Endothelial cell of umbilical vein (primary cell): ENCODE measurements at regions not wholly inside any gene's neighbourhood (a gene's known extent, or its start where the extent isn't known, plus 50 kb on each side); places are given as distances from the start of the nearest gene placed in this dataset.

ENCODE experiments used
- BruUV-seq: library from RNA; stranded (reverse); fragments of 400-500 nt; replicated peaks from 2 replicates; lab custom pipeline; 2021; lab: Mats Ljungman, UMichigan
- CTCF ChIA-PET: fragments of 300-600, 350-600 bp; sonication (Branson Sonifier 250); formaldehyde crosslinking; loops from one replicate; lab custom pipeline; 2021; ENCODE audit warnings: antibody characterized with exemption, inconsistent platforms; lab: Charles Lee
- POLR2A ChIA-PET: fragments of 300-600, 350-600 bp; sonication (Branson Sonifier 250); formaldehyde crosslinking; loops from one replicate; lab custom pipeline; 2021; ENCODE audit warnings: antibody characterized with exemption, inconsistent platforms; lab: Charles Lee
- DNase-seq: peaks from one replicate; pipeline ENCODE4 v3.0.0-alpha.2; 2011; ENCODE audit warnings: low read depth, low spot score
- FAIRE-seq: peaks from 2 replicates; lab custom pipeline; 2011; peaks lifted over from hg19 to GRCh38; lab: Jason Lieb, UNC
- H2AFZ ChIP-seq: 2 replicates; pipeline ENCODE4 v1.6.0; 2012; ENCODE audit warnings: low read depth, low read length, control low read depth, inconsistent platforms
- H3K27ac ChIP-seq: 2 replicates; pipeline ENCODE4 v1.5.1; 2011; ENCODE audit warnings: low read depth, mild to moderate bottlenecking, control low read depth, low read length, moderate library complexity; ENCODE audit not compliant: insufficient read depth
- H3K27me3 ChIP-seq, 2 experiments: 2 replicates each; pipeline versions ENCODE4 v1.6.0 to v1.6.1; 2011; ENCODE audit warnings: low read length in 2 of 2, mixed read lengths in 1 of 2; ENCODE audit not compliant: control insufficient read depth in 2 of 2, insufficient read depth in 2 of 2
- H3K36me3 ChIP-seq, 2 experiments: 2 replicates in 1 of 2; 3 replicates in 1 of 2; pipeline ENCODE4 v1.5.1; 2011; ENCODE audit warnings: low read length in 2 of 2, mild to moderate bottlenecking in 1 of 2, moderate library complexity in 1 of 2; ENCODE audit not compliant: control insufficient read depth in 2 of 2, insufficient read depth in 2 of 2; ENCODE audit errors: extremely low read depth in 1 of 2
- H3K4me1 ChIP-seq: 3 replicates; pipeline ENCODE4 v1.5.1; 2011; ENCODE audit warnings: mild to moderate bottlenecking, low read length; ENCODE audit not compliant: control insufficient read depth, insufficient read depth; ENCODE audit errors: extremely low read depth
- H3K4me2 ChIP-seq: 2 replicates; pipeline ENCODE4 v1.6.1; 2011; ENCODE audit warnings: low read length, control low read depth, mixed read lengths; ENCODE audit not compliant: insufficient read depth
- H3K4me3 ChIP-seq, 3 experiments: fragments of 200-600 bp in 1 of 3; sonication (generic), shearing (Covaris generic) in 1 of 3; replicated peaks in 1 of 3; 2 replicates each; pipeline ENCODE4 v1.5.1; 2011 to 2016; ENCODE audit warnings: control low read depth in 3 of 3, low read length in 3 of 3, mild to moderate bottlenecking in 2 of 3, inconsistent platforms in 1 of 3, low read depth in 1 of 3, moderate library complexity in 1 of 3; ENCODE audit not compliant: insufficient read depth in 1 of 3
- H3K79me2 ChIP-seq: 2 replicates; pipeline ENCODE4 v1.6.0; 2012; ENCODE audit warnings: low read length, inconsistent platforms; ENCODE audit not compliant: control insufficient read depth, insufficient read depth
- H3K9ac ChIP-seq: replicated peaks from 2 replicates; pipeline ENCODE3; 2011; ENCODE audit warnings: low read length, control low read depth; ENCODE audit not compliant: insufficient read depth; ENCODE audit errors: extremely low read depth
- H3K9me1 ChIP-seq: replicated peaks from 3 replicates; pipeline ENCODE4 v1.6.0; 2011; ENCODE audit warnings: mild to moderate bottlenecking, low read length; ENCODE audit not compliant: control insufficient read depth, insufficient read depth; ENCODE audit errors: extremely low read depth
- H3K9me3 ChIP-seq: replicated peaks from 2 replicates; pipeline ENCODE4 v1.5.1; 2012; ENCODE audit warnings: low read length, inconsistent platforms; ENCODE audit not compliant: control insufficient read depth, insufficient read depth
- H4K20me1 ChIP-seq: replicated peaks from 2 replicates; pipeline ENCODE3; 2011; ENCODE audit warnings: mild to moderate bottlenecking, low read length; ENCODE audit not compliant: control insufficient read depth, insufficient read depth; ENCODE audit errors: extremely low read depth
- CTCF ChIP-seq, 2 donors: IDR thresholded peaks; 1 replicate in 1 of 2; 2 replicates in 1 of 2; pipeline ENCODE4 v1.5.1; 2011; ENCODE audit warnings: low read length in 2 of 2, mild to moderate bottlenecking in 2 of 2, moderate library complexity in 2 of 2, control low read depth in 1 of 2, inconsistent platforms in 1 of 2, low read depth in 1 of 2; ENCODE audit not compliant: insufficient read depth in 1 of 2; ENCODE audit errors: extremely low read depth in 1 of 2
- EZH2 ChIP-seq: IDR thresholded peaks from 2 replicates; pipeline ENCODE4 v1.6.1; 2012; ENCODE audit warnings: borderline replicate concordance, low read depth, mild to moderate bottlenecking, moderate library complexity, low read length, inconsistent platforms; ENCODE audit not compliant: severe bottlenecking
- FOS ChIP-seq: IDR thresholded peaks from 2 replicates; pipeline ENCODE4 v1.6.1; 2011; ENCODE audit warnings: mild to moderate bottlenecking, low read length, moderate library complexity, borderline replicate concordance; ENCODE audit not compliant: insufficient read depth
- GATA2 ChIP-seq: IDR thresholded peaks from 2 replicates; pipeline ENCODE4 v1.7.0; 2011; ENCODE audit warnings: low read depth, mild to moderate bottlenecking, moderate library complexity, mixed read lengths, low read length; ENCODE audit not compliant: insufficient read length, insufficient read depth
- JUN ChIP-seq: IDR thresholded peaks from 2 replicates; pipeline ENCODE4 v1.6.1; 2011; ENCODE audit warnings: borderline replicate concordance, low read depth; ENCODE audit not compliant: insufficient read length, insufficient read depth
- MYC ChIP-seq: IDR thresholded peaks from one replicate; pipeline ENCODE4 v1.6.1; 2011; ENCODE audit warnings: mild to moderate bottlenecking, low read depth, low read length
- POLR2A ChIP-seq: IDR thresholded peaks from 2 replicates; pipeline ENCODE4 v1.6.1; 2012; ENCODE audit warnings: low read depth, mild to moderate bottlenecking, control low read depth, low read length
- POLR2AphosphoS5 ChIP-seq: IDR thresholded peaks from 2 replicates; pipeline ENCODE4 v1.6.1; 2012; ENCODE audit warnings: low read depth, mild to moderate bottlenecking, control low read depth, low read length, moderate library complexity; ENCODE audit not compliant: insufficient read depth
- dilution Hi-C: fragments of 300-500 bp; cut with MboI; formaldehyde crosslinking; loops from one replicate; pipeline ENCODE4 v1.15.0; 2019; ENCODE audit warnings: low sequenced_read_pairs; ENCODE audit not compliant: extremely low pct_ligation_motif_present
- intact Hi-C: fragments of 100-400 bp; cut with micrococcal nuclease; formaldehyde crosslinking; loops from one replicate; pipeline ENCODE4 v1.10.0; 2022

DNA sequence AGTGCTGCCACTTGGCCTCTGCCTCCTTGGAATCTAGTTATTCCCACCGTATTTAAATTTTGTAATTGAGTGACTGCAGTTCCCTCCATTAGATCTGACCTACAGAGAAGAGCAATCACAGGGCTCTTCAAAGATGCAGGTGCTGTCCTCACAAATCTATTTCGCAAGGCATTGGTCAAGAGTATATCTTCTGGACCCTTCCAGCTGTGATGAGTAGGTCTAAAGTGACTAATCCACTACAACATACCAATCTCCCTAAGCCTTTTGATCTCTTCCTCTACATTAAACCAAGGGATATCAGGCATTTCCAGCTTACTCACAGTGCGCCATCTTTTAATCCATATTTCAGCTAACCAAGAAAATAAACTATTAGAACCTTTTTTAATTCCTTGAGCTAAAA lies 65.1 kb upstream of the COL3A1 start:
- Histone ChIP-seq H3K4me2 (no peak overlapping the region), H3K27ac (no peak overlapping the region), H3K9ac (no peak overlapping the region), H3K9me1 (no peaks in the 10 kb centered on the region), H3K27me3 (no peaks in the 10 kb centered on the region), H2AFZ (no peak overlapping the region), H3K9me3 (no peaks in the 10 kb centered on the region), H3K4me3 (no peak overlapping the region), H4K20me1 (no peaks in the 10 kb centered on the region), H3K79me2 (no peaks in the 10 kb centered on the region), H3K36me3 (no peaks in the 10 kb centered on the region), H3K4me1 (no peaks in the 10 kb centered on the region)
- intact Hi-C loops, result no loop called here
- FAIRE-seq (no peak), DNase-seq (no peak)
- dilution Hi-C loops, result no loop called here
- POLR2A ChIA-PET, result no interaction called here
- CTCF ChIA-PET, result no interaction called here
- TF ChIP-seq POLR2A (no peak), FOS (no peak), MYC (no peak), GATA2 (no peak), POLR2AphosphoS5 (no peak)
- no TSS peak for BruUV-seq

- no peak overlapping the region for H3K9ac ChIP-seq
- no peaks in the 10 kb centered on the region for H3K36me3 ChIP-seq
- BruUV-seq, result no TSS peak
- H4K20me1 ChIP-seq, result no peaks in the 10 kb centered on the region
- DNase-seq (no peak), FAIRE-seq (no peak)
- dilution Hi-C loops (no loop called here), intact Hi-C loops (no loop called here)
- no peak overlapping the region for H3K4me3 ChIP-seq
- POLR2A ChIA-PET, result no interaction called here
- no peaks in the 10 kb centered on the region for H3K9me1 ChIP-seq
- no peak overlapping the region for H3K27ac ChIP-seq
- no peaks in the 10 kb centered on the region for H3K9me3 ChIP-seq
- no peak overlapping the region for H2AFZ ChIP-seq
- TF ChIP-seq EZH2, result no peak
- TF ChIP-seq CTCF (IDR thresholded peaks at IDR 0.05; ENCODE audit: extremely low read depth in 1 of 2, insufficient read depth in 1 of 2, low read depth in 1 of 2, low read length in 2 of 2), result no peak
- TF ChIP-seq FOS, result no peak
- TF ChIP-seq JUN, result no peak
- CTCF ChIA-PET, result no interaction called here
- no peaks in the 10 kb centered on the region for H3K79me2 ChIP-seq
- no peaks in the 10 kb centered on the region for H3K27me3 ChIP-seq
- no peaks in the 10 kb centered on the region for H3K4me1 ChIP-seq
- H3K4me2 ChIP-seq, result no peak overlapping the region
Observed at GRCh38 chr2:188916736-188917135, 57.4 kb upstream of the COL3A1 start.
